ENCODE measurements at regions not wholly inside any gene's neighbourhood (a gene's known extent, or its start where the extent isn't known, plus 50 kb on each side); places are given as distances from the start of the nearest gene placed in this dataset.

GRCh38 chr6:99137314-99137713 lies 189.6 kb upstream of the FBXL4 start:
- DNase-seq, result no peak

GRCh38 chr6:99136488-99136887 lies 188.7 kb upstream of the FBXL4 start:
- DNase-seq, result no peak

GRCh38 chr6:99132026-99132635 lies 184.4 kb upstream of the FBXL4 start:
- DNase-seq, result no peak

- DNase-seq, result no peak
Measured at GRCh38 chr6:99130897-99131873, 183.4 kb upstream of the FBXL4 start.

GRCh38 chr6:99129835-99130234 lies 182.1 kb upstream of the FBXL4 start:
- no peak for DNase-seq

- DNase-seq, result no peak
Measured at GRCh38 chr6:99121748-99122147, 174.0 kb upstream of the FBXL4 start.

GRCh38 chr6:99120641-99121040 lies 172.9 kb upstream of the FBXL4 start:
- DNase-seq, result no peak

GRCh38 chr6:99119109-99120031 lies 171.6 kb upstream of the FBXL4 start:
- DNase-seq, result peak; percentile 1 to 14

GRCh38 chr6:99114769-99115406 lies 167.1 kb upstream of the FBXL4 start:
- DNase-seq, result no peak

GRCh38 chr6:99111590-99111989 lies 163.8 kb upstream of the FBXL4 start:
- DNase-seq, result no peak

- no peak for DNase-seq
Measured at GRCh38 chr6:99110029-99110428, 162.3 kb upstream of the FBXL4 start.

- DNase-seq, result no peak
Measured at GRCh38 chr6:99104218-99104617, 156.5 kb upstream of the FBXL4 start.

GRCh38 chr6:99099243-99099642 lies 151.5 kb upstream of the FBXL4 start:
- DNase-seq, result no peak

GRCh38 chr6:99096170-99096569 lies 148.4 kb upstream of the FBXL4 start:
- DNase-seq, result no peak

- no peak for DNase-seq
Measured at GRCh38 chr6:99093456-99094190, 145.9 kb upstream of the FBXL4 start.

- DNase-seq, result no peak
Measured at GRCh38 chr6:99092461-99092860, 144.7 kb upstream of the FBXL4 start.

- no peak for DNase-seq
Measured at GRCh38 chr6:99091985-99092384, 144.2 kb upstream of the FBXL4 start.

- no peak for DNase-seq
Measured at GRCh38 chr6:99080191-99080590, 132.4 kb upstream of the FBXL4 start.

- DNase-seq, result no peak
Measured at GRCh38 chr6:99079058-99079457, 131.3 kb upstream of the FBXL4 start.

GRCh38 chr6:99073223-99073622 lies 125.5 kb upstream of the FBXL4 start:
- no peak for DNase-seq

- DNase-seq, result no peak
Measured at GRCh38 chr6:99066044-99066443, 118.3 kb upstream of the FBXL4 start.

- no peak for DNase-seq
Measured at GRCh38 chr6:99064834-99065233, 117.1 kb upstream of the FBXL4 start.
